Inflammatory macrophage treated with lipopolysaccharide for 4 hours (primary cell): ENCODE measurements at regions not wholly inside any gene's neighbourhood (a gene's known extent, or its start where the extent isn't known, plus 50 kb on each side); places are given as distances from the start of the nearest gene placed in this dataset.

Experiments
- DNase-seq: peaks from one replicate; pipeline ENCODE4 v3.0.0-alpha.2; 2020

DNA sequence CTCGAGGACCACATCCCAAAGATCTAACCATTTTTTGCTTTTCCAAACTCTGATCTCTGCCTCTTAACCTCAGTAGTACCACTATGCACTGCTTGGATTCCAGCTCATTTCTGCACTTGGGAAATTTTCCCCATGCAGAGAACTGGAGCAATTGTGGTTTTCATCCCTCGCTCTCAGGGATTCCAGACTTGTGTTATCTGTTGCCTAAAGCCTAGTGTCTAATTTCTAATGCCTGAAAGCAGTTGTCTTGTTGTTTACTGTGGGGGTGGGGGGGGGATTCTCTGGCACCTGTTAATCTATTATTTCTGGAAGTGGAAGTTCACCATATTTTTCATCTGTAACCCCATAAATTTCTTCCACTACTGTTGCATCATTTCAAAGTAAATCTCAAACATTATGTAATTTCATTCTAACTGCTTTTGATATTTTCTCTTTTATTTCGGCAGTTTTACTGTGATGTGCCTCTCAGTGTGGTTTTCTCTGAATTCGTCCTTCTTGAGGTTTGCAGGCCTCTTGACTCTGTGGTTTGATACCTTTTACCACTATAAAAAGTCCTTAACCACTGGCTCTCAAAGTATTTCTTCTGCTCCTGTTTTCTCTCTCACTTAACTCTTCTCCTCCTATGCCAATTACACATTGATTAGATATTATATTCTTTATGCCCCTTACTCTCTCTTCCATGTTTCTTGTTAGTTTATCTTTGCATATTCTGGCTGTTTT is 205.6 kb upstream of the EOLA2 start:
- DNase-seq = no peak

DNA sequence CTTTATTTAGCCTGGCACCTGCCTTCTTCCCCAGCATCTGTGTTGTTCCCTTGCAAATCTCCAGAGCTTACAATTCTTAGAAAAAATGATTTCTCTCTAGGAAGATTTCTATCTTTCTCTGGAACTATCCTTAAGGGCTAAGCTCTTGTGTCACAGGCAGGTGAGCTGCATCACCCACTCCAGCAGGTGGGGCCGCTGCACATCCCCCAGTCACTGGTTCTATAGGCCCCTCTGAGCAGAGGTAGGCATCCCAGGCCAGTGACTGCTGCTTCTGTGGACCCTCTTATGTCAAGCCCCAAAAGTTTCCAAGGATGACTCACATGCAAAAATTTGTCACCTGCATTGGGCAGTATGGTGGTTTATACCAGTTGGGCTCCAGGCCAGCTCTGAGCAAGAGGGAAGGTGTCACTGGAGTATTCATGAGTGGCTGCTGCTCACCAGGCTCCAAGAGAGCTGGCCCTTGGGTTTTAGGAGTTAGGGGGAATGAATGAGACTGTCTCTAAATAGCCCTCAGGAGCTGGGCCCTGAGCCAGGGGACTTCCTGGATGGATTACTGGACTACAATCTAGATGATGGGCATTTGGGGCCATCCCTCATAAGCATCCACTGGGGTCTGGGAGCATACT is 208.1 kb upstream of the EOLA2 start:
- no peak for DNase-seq

DNA sequence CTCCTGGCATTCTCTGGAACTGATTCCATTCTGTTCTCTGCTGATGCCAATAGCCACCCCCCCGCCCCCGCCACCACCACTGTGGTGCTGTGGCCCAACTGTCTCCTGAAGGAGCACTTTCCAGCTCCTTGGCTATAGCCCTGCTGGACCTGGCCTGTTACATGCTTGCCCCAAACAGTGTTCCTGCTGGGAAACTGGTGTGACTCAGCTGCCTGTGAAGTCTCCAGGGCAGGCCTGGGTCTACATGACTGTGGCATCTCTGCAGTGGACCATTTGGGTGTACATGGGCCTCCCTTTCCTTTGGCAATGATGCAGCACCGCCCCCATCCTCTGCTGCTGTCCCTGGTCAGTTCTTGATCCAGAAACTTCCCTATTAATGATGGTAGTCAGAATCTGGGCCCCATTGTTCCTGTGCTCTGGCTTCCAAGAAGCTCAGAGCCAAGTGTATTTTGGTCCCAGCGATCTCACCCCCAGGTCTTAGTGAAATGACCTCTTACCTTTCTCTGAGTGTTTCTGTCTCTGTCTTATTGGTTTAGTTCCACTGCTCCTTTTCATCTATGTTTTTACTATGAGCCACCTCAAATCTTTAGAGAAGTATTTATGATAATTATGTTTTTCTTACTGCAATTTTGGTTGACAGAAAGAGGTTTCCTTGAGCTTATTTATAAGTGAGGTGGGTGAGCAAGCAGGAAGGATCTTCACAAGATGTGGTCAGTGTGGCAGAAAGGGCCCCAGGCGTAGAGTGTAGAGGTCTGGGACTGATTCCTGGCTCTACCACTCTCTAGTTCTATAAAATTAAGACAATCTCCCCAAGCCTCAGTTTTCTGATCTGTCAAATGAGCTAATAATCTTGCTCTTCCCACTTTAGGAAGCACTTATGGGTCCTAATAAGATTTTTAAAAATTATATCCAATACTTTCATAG is 210.7 kb upstream of the EOLA2 start:
- no peak for DNase-seq

DNA sequence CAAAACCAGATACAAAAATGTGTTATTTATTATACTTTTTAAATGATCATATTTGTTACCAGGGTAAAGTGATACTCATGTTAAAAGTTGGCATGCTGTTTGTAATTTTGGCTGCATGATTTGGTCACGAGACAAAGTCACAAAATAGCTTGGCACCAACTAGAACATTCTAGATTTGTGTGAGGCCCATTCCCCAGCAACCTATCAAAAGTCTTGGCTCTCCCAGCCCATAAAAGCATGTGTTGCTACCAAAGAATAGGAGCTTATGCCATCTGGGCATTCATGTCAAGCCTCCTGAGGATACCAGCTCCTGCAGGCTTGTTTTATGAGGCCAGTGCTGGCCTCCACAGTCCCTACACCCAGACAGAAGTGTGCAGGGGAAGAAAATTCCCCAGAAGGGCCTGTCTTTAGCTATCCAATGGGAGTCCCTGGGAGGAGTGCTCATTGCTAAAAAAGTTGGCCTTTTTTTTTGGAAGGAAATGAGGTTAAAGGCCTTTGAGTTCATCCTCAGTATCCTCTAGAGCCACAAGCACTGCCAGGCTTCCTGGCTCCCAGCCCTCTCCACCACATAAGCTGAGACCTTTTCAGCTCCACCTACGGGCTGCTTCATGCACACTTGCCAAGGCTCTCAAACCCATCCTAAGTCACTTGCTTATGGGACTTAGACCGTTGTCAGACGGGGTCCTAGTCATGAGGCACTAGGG is 211.9 kb upstream of the EOLA2 start:
- DNase-seq = no peak

DNA sequence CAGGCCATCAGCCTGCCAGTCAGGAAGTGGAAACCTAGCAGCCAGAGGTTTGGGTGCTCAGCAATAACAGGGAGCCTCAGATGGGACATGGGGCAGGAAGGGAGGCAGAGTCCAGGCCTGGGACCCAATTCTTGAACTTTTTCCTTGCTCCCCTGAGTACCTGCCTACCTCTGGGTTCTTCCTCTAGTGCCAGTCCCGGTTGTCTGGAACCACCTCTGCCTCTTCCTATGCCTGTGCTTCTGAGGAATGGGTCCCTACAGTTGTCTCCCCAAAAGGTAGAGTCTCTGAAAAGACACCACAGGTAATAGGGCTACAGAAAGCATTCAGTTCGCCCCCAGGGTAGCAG is 212.4 kb upstream of the MAMLD1 start:
- DNase-seq = no peak

DNA sequence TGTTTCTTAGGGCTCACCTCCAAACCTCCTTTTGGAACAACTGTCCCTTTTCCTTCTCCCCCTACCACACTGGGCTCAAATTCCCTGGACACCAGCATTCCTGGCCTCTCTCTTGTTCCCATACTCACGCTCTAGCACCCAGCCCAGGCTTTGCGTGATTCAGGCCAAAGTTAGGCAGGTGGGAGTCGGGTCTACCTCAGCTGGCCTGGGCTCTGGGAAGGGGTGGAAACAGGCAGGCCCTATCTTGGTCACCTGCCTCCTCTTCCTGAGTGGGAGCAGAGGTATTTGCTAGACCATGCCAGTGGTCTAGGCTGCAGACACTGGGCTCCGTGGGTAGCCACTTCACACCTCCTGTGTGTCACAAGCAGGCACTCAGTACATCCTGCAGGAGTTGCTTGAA is 211.1 kb upstream of the MAMLD1 start:
- DNase-seq = no peak

DNA sequence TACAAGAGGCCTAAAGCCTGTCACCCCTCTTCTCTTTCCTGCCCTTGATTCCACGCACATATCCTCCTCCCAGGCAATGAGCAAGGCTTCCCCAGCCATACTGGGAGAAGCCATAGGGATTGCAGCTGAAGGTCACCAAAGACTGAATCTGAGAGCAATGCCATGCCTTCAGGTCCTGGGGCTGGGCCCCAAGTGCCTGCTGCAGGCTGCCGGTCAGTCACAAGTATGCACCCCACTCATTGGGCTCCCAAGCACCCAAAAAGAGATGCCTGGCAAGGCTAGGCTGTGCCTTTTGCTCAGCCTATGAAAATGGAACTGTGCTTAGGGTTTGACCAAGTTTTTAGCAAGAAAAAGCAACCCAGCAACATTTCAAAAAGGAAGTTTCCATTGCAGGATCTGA is 210.6 kb upstream of the MAMLD1 start:
- DNase-seq = no peak

DNA sequence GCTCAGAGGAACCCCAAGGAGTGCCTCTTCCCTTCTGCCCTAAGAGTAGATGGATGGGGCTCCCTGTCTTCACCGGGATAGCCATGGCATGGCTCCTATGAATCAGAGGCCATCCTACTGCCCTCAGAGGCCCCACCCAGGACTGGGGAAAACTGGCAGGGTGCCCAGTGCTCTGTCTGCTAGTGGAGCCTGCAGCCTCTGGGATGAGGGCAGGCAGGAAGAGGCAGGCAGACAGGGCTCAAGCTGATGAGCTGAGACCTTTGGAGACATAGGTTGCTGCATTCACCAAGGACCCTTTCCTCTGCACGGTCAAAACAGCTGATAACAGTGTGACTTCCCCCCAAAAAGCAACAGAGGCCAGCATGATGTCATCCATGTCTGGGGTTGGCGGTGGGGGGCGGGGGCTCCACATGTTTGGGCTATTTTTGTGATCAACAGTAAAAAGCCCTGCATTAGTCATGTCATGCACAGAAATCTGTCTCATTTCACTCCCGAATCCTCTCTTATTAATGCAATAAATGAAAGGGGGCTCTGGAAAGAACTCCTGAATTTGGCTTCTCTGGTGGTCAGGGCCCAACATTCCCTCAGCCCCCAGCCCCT is 207.6 kb upstream of the MAMLD1 start:
- no peak for DNase-seq

DNA sequence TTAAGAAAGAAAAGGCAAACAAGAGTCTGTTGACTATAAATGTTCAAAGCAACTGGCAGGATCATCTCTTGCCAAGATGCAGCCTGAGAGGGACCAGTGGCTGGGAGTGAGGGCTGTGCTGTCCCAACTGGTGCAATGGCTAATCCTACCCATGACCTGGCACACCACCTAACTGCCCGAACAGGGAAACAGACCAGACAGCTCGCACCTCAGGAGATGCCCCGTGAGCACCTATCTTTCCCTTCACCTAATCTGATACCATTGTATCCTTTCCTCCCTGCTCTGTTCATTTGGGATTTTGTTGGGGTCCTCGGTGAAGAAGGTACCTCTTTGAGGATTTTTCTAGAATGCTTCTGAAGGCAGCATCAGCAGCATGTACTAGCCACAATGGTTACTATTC is 206.5 kb upstream of the MAMLD1 start:
- DNase-seq = no peak

DNA sequence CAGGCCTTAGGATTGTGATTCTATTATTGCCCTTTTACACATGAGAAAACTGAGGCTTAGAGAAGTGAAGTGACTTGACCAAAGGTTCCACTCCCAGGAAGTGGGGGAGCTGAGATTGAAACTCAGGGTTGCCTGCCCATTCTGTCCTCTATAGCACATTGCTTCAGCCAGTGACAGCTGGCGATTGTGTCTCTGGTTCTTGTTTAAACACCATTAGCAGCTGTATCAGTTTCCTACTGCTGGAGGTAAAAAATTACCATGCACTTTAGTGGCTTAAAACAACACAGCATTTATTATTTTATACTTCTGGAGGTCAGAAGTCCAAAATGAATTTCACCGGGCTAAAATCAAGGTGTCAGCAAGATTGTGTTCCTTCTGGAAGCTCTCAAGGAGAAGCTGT is 205.8 kb upstream of the MAMLD1 start:
- DNase-seq = no peak

DNA sequence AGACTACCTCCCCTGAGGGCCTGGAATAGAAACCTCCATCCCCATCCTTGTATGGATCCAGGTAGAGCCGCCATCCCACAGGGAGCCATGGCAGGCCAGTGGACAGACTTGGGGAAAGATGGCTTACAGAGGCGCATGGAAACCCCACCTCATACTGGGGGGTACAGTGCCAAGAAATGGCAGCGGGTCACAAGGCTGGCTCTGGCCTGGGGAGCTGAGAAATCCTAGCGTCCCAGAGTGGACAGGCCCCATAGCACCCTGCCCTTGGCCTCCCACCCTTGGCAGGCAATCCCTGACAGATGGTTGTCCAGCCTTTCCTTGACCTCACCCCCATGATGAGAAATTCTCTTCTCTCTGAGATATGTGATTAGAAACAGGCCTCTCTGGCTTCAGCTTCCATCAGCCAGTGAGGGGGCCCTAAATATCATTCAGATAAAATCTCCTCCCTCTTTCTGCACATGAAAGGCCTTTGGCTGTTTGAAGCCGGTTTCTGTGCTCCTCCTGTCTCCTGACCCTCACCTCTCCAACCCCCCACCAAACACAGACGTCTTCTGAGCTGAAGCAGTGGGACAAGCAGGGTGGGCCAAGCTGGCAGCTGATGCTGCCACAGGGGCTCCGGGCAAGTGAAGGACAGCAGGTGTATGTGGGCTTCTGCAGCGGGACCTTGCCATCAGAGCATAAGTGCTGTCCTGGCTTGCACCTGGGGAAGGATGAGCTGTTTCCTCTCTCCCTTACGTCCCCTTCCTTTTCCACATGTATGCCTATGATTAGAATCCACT is 204.4 kb upstream of the MAMLD1 start:
- no peak for DNase-seq

DNA sequence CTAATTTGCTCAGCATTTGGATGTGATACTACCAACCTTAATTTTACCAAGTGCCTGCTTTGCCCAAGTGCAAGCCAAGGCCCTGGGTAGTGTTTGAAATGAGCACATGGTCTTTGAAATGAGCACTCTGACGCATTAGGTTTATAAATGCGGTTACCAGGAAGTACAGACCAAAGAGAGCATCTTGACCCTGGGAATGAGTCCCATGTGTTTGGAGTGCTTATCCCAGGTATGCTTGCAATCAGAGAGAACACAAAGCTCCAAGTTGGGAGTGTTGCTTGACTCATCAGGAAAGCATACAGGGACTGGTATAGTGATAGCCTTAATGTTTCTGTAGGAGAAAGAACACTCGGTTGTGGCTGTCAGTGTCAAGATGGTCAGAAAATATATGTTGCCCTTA is 203.6 kb upstream of the MAMLD1 start:
- DNase-seq = no peak

DNA sequence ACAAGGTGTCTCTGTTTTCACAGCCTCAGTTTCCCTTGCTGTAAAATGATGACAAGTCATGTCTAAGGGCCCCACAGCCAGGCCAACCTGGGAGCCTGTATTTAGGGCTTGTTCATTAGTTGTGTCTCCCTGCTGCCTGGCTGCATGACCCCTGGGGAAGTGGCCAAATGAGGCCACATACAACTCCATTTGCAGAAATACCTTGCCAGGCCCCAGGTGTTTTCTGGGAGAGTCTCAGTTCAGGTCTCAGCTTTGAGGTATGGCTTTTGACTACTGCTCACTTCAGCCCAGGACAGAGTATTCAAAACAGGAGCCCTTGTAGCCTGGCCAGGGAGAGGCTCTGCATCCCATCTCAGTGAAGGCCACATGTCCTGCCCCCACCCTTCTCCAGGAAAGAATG is 202.5 kb upstream of the MAMLD1 start:
- DNase-seq = no peak

DNA sequence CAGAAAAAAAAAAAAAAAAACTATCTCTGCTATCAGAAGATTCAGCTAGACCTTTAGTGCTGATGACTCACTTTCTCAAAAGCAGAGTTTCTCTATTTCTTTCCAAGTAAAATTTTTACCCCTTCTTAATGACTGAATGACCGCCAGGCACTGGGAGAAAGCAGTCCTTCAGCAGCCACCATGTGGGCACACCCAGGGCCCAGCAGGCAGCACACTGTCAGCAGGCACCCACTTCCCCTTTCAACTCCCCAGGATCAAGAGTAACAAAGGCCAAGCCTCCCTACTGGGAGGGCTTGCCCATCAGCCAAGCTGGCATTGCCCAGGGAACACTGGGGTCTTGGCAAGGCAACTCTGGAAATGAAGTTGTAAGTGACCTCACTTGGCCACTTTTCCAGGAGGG is 201.9 kb upstream of the MAMLD1 start:
- peak; percentile 15 for DNase-seq

DNA sequence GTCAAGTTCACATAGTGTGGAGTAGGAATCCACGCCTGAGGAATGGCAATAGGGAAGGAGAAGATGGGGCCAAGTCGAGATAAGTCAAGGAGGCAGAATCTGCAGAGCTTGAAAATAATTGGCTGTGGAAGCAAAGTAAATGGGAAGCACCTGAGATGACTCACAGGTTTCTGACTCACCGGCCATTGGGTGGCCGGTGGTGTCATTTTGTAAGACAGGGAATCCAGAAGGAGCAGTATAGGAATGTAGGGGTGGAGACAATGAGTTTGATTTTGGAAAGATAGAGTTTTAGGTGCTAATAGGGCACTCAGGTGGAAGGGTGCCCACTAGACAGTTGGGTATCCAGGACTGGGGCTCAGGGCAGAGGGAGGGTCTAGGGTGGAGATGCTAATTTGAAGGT is 201.0 kb upstream of the MAMLD1 start:
- no peak for DNase-seq

DNA sequence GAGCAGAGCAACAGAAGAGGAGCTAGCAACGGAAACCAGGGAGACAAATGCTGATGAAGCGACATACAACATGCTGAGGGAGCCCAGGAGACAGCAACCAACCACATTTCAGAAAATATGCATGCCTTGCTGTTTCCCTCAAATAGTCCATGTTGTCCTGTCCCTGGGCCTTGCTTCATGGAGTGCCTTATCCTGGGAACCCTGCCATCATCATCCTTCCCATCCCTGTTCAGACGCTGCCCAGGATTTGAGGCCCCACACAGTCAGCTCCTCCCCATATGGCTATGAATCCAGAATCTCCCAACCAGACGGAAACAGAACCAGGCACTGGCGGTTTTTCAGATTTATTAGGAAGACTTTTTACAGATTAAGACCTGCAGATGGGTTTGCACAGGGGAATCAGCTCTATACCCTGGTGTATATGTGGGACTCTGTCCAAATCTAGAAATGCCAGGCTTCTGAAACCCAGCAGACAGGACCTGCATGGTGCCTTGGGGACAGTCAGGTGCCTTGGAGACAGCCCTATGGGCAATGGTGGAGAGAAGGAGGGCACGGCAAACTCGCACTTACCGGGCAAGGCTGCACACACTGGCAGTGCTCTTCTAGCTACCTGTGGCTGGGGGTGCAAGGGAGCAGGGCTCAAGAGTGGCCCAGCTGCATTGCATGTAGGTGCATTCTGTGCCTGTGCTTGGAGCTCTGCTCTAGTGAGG is 199.7 kb upstream of the MAMLD1 start:
- no peak for DNase-seq

DNA sequence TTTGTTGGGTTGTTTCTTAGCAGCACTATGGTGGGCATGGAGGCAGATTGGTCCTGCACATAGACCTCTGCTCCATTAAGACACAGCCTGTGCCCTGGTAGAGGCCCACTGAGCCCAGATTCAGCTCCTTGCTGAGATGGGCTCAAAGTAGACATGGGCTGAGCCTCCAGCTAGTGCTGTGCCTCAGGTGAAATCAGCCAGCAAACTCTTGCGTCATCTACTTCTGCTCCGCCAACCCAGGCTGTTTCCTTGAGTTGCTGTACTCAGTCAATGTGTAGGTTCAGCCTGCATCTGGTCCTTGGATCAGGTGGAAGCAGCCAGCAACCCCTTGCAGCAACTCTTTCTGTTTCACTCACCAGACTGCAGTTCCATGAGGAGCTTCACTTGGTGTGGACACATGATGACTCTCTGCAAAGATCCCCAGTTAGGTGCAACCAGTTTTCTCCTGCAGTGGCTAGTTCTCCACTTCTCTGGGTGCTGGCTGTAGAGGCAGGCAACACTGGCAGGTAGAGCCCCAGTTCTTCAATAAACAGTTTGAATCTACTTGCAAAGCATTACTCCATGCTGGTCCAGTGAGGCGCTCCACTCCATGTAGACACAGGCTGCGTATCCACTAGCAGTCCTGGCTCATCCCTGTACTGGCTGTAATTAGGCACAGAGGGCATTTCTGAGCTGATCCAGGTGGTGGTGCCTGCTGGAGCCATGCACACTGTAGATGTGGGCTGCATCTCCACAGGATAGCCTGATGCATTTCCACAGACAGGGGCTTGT is 199.0 kb upstream of the MAMLD1 start:
- DNase-seq = no peak

DNA sequence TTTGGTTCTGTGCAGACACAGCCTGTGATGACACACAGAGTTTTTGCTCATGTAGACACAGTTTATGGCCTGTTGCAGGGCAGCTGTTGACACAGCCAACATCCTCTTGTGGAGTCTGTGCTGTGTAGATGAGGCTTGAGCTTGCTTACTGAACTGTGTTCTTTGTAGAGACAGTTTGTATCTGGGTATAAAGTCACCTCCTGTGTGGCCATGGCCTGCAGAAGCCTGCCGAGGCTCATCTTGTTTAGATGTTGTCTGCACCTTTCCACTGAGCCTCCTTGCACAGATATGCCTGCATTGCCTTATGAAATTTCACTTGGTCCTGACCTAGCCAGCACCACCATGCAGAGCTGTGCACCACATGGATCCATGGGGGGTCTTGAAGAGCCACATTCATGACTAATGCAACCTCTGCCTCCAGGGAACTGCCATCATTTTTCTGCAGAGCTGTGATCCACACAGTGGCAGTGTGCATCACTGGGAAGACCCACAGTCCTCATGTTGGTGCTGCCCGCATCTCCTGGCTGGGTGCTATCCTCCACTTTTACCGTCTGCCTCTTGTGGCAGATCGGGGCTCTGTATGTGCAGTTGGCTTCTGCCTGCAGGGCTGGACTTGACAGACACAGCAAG is 198.0 kb upstream of the MAMLD1 start:
- DNase-seq = no peak

DNA sequence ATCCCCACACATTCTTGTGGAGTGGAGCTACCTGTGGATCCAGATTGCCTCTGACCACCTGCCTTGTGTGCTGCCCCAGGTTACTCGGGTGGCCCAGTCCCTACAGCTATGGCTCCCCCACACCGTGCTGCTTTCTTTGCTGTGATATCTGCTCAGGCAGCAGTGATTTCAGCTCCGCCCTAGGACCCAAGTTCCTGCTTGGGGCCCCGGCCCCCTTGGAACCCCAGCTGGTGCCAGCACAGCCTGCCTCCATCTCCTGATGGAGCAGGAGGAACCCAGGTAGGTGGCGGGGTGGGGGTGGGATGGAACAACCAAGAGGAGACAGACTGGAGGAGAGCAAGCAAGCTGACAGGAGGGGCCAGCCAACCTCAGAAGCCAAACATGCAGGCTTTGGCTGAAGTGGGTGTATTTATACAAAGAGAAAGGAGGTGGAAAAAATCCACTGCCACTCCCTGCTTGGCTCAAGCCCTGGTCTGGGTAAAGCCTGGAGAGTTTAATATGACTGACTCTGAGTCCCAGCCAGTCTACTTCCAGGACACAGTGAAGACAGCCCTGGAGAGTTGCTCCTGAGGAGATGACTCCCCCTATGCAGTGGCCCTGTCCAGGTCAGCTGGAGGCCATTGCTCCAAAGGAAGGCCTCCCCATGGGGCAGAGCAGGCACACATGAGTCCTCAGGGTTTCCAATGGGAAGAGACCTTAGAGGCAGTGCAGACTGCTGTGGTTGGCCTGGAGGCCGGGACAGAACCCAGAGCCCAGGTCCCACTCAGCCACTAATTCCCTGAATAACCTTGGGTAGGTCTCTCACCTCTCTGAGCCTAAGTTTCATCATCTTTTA is 197.1 kb upstream of the MAMLD1 start:
- no peak for DNase-seq
